ENCODE measurements at regions not wholly inside any gene's neighbourhood (a gene's known extent, or its start where the extent isn't known, plus 50 kb on each side); places are given as distances from the start of the nearest gene placed in this dataset.

- TF ChIP-seq, protein P1, sequence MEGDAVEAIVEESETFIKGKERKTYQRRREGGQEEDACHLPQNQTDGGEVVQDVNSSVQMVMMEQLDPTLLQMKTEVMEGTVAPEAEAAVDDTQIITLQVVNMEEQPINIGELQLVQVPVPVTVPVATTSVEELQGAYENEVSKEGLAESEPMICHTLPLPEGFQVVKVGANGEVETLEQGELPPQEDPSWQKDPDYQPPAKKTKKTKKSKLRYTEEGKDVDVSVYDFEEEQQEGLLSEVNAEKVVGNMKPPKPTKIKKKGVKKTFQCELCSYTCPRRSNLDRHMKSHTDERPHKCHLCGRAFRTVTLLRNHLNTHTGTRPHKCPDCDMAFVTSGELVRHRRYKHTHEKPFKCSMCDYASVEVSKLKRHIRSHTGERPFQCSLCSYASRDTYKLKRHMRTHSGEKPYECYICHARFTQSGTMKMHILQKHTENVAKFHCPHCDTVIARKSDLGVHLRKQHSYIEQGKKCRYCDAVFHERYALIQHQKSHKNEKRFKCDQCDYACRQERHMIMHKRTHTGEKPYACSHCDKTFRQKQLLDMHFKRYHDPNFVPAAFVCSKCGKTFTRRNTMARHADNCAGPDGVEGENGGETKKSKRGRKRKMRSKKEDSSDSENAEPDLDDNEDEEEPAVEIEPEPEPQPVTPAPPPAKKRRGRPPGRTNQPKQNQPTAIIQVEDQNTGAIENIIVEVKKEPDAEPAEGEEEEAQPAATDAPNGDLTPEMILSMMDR (IDR thresholded peaks at IDR 0.05): no peak
- TF ChIP-seq EP300 (IDR thresholded peaks at IDR 0.05) (no peak), POLR2AphosphoS5 (IDR thresholded peaks at IDR 0.05) (no peak), POLR2A (IDR thresholded peaks at IDR 0.05) (no peak)
Measured at GRCh38 chr1:170240409-170240808, 94.7 kb downstream of the NTMT2 start.

Data from gastroesophageal sphincter (tissue), 3 donors.